Islet of Langerhans (tissue), 1 donor: ENCODE measurements at regions not wholly inside any gene's neighbourhood (a gene's known extent, or its start where the extent isn't known, plus 50 kb on each side); places are given as distances from the start of the nearest gene placed in this dataset.
"Not testable (repeated sequence)": the region's sequence is repeated elsewhere in the genome, so short reads cannot be mapped to it uniquely, and the experiment has no call there.

Source experiments
- FAIRE-seq: peaks from one replicate; lab custom pipeline; 2011; peaks lifted over from hg19 to GRCh38; lab: Jason Lieb, UNC

- no peak for FAIRE-seq
Measured at GRCh38 chr3:6018456-6018855, 830.9 kb downstream of the EDEM1 start.

- no peak for FAIRE-seq
Measured at GRCh38 chr3:6022621-6023020, 835.1 kb downstream of the EDEM1 start.

GRCh38 chr3:6025032-6025431 lies 835.9 kb upstream of the GRM7 start:
- no peak for FAIRE-seq

- not testable (repeated sequence) for FAIRE-seq
Measured at GRCh38 chr3:6030648-6031047, 830.3 kb upstream of the GRM7 start.

- no peak for FAIRE-seq
Measured at GRCh38 chr3:6035626-6036025, 825.3 kb upstream of the GRM7 start.

- FAIRE-seq = no peak
Measured at GRCh38 chr3:6039971-6040370, 820.9 kb upstream of the GRM7 start.

- FAIRE-seq = no peak
Measured at GRCh38 chr3:6041894-6042293, 819.0 kb upstream of the GRM7 start.

- FAIRE-seq = no peak
Measured at GRCh38 chr3:6047016-6047415, 813.9 kb upstream of the GRM7 start.

GRCh38 chr3:6060251-6060650 lies 800.7 kb upstream of the GRM7 start:
- no peak for FAIRE-seq

- no peak for FAIRE-seq
Measured at GRCh38 chr3:6062261-6063187, 798.4 kb upstream of the GRM7 start.

- no peak for FAIRE-seq
Measured at GRCh38 chr3:6066397-6066796, 794.5 kb upstream of the GRM7 start.

GRCh38 chr3:6066868-6067578 lies 793.9 kb upstream of the GRM7 start:
- not testable (repeated sequence) for FAIRE-seq

GRCh38 chr3:6074952-6075351 lies 786.0 kb upstream of the GRM7 start:
- no peak for FAIRE-seq

GRCh38 chr3:6078436-6078835 lies 782.5 kb upstream of the GRM7 start:
- no peak for FAIRE-seq

GRCh38 chr3:6079011-6079410 lies 781.9 kb upstream of the GRM7 start:
- no peak for FAIRE-seq

GRCh38 chr3:6079561-6080179 lies 781.2 kb upstream of the GRM7 start:
- FAIRE-seq = no peak

GRCh38 chr3:6088433-6088832 lies 772.5 kb upstream of the GRM7 start:
- FAIRE-seq = no peak

- no peak for FAIRE-seq
Measured at GRCh38 chr3:6089780-6090179, 771.1 kb upstream of the GRM7 start.

- no peak for FAIRE-seq
Measured at GRCh38 chr3:6091262-6091661, 769.7 kb upstream of the GRM7 start.

GRCh38 chr3:6095006-6095405 lies 765.9 kb upstream of the GRM7 start:
- no peak for FAIRE-seq

GRCh38 chr3:6097021-6097420 lies 763.9 kb upstream of the GRM7 start:
- FAIRE-seq = no peak

GRCh38 chr3:6097556-6097955 lies 763.4 kb upstream of the GRM7 start:
- no peak for FAIRE-seq

GRCh38 chr3:6098516-6099157 lies 762.3 kb upstream of the GRM7 start:
- no peak for FAIRE-seq
